Esophagus (tissue), 2 donors: ENCODE measurements at regions not wholly inside any gene's neighbourhood (a gene's known extent, or its start where the extent isn't known, plus 50 kb on each side); places are given as distances from the start of the nearest gene placed in this dataset.
"Not testable (repeated sequence)": the region's sequence is repeated elsewhere in the genome, so short reads cannot be mapped to it uniquely, and the experiment has no call there.

ENCODE experiments used
- H3K27ac ChIP-seq, 2 donors: one replicate each; pipeline ENCODE4 v1.5.1; 2013; ENCODE audit warnings: low read depth in 2 of 2, mild to moderate bottlenecking in 2 of 2, inconsistent platforms in 1 of 2, low read length in 1 of 2, moderate library complexity in 1 of 2
- H3K27me3 ChIP-seq, 2 donors: one replicate each; pipeline ENCODE4 v1.6.1; 2013; ENCODE audit warnings: low read length in 2 of 2, control low read depth in 1 of 2, mild to moderate bottlenecking in 1 of 2; ENCODE audit not compliant: insufficient read depth in 2 of 2, control insufficient read depth in 1 of 2
- H3K36me3 ChIP-seq, 2 donors: one replicate each; pipeline ENCODE4 v1.6.1; 2013; ENCODE audit warnings: low read length in 1 of 2; ENCODE audit not compliant: control insufficient read depth in 2 of 2, insufficient read depth in 2 of 2
- H3K4me1 ChIP-seq, 2 donors: one replicate each; pipeline ENCODE4 v1.6.1; 2013; ENCODE audit warnings: low read length in 1 of 2; ENCODE audit not compliant: control insufficient read depth in 2 of 2, insufficient read depth in 2 of 2
- H3K4me3 ChIP-seq, 2 donors: one replicate each; pipeline ENCODE4 v1.5.1; 2013; ENCODE audit warnings: low read length in 2 of 2, mild to moderate bottlenecking in 2 of 2, low read depth in 1 of 2, moderate library complexity in 1 of 2
- H3K9me3 ChIP-seq, 2 donors: one replicate each; pipeline ENCODE4 v1.6.1; 2013; ENCODE audit warnings: mild to moderate bottlenecking in 2 of 2, low read depth in 1 of 2, low read length in 1 of 2, moderate library complexity in 1 of 2; ENCODE audit not compliant: control insufficient read depth in 2 of 2, insufficient read depth in 1 of 2
- WGBS, 2 donors: extraction: QIAGEN DNeasy Blood & Tissue Kit; methylation state at CpG; one replicate each; pipeline ENCODE4 v1.1.7; 2013; 5-methylcytosine and 5-hydroxymethylcytosine counted together
- donor health status: healthy with polysubstance abuse.
- donor health status: Bipolar disorder and iron deficiency.

DNA sequence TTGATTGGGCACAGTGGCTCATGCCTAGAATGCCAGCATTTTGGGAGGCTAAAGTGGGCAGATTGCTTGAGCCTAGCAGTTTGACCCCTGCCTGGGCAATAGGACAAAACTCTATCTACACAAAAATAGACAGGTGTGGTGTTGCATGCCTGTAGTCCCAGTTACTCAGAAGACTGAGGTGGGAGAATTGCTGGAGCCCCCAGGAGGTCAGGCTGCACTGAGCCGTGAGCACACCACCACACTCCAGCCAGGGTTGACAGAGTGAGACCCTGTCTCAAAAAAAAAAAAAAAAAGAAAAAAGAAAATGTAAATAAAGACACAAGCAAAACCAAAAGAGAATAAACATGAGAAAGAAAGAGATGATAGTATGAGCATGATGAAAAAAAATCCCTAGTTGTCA, 802.4 kb upstream of the ANO3 start:
- Histone ChIP-seq H3K9me3 (no peaks in the 10 kb centered on the region), H3K4me1 (no peaks in the 10 kb centered on the region), H3K27me3 (no peaks in the 10 kb centered on the region), H3K27ac (no peak overlapping the region), H3K4me3 (no peak overlapping the region), H3K36me3 (no peaks in the 10 kb centered on the region)
- WGBS, 2 donors, result 56 to 82% methylated on average over 1 of the region's 1 CpG

DNA sequence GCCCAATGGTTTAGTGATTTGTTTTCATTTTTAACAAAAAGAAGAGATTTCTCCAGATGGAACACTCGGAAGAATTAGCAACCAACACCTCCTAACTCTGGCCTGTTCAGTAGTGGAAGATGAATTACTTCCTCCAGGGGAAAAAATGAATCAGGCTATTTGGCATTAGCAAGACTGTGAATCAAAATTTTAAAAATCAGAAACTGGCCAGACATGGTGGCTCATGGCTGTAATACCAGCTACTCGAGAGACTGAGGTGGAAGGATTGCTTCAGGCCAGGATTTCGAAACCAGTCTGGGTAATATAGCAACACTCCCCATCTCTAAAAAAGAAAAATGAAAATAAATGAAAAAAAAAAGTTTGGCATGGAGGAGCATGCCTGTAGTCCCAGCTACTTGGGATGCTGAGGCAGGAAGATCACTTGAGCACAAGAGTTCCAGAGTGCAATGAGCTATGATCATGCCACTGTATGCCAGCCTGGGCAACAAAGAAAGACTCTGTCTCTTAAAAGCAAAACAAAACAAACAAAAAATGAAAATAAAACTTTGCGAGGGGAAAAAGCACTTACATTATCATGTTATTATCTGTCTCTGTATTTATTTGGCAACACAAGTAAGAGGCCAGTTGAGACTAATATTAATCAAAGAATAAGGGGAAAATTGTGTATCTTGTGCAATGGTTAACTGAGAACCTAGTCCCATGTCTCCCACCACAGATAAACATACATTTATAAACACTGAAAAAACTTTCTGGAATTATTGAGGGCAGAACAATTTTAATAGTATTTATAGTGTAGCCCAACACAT, 796.3 kb upstream of the ANO3 start:
- WGBS, 2 donors, result 40 to 55% methylated on average over 4 of the region's 4 CpGs
- Histone ChIP-seq H3K27me3 (no peaks in the 10 kb centered on the region), H3K4me1 (no peaks in the 10 kb centered on the region), H3K27ac (no peak overlapping the region), H3K36me3 (no peaks in the 10 kb centered on the region), H3K4me3 (no peak overlapping the region), H3K9me3 (no peaks in the 10 kb centered on the region)

DNA sequence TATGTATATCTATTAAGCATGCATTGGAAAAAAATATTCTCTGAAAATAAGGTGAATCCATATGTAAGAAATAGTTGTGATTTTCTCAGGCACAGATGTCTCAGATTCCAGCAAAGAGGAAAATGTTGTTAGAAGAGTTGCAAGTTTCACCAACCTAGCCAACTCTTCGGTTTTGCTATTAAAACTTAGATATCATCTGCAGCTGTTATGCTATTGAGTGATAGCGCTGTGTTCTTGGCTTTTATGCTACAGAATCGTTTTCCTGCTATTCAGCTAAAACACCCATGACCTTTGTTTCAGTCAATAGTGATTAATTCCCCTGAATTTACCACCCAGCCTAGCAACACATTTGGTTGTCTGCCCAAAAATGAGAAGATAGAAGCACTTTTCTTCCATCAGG, 795.6 kb upstream of the ANO3 start:
- Histone ChIP-seq H3K4me3 (no peak overlapping the region), H3K9me3 (no peaks in the 10 kb centered on the region), H3K4me1 (no peaks in the 10 kb centered on the region), H3K36me3 (no peaks in the 10 kb centered on the region), H3K27ac (no peak overlapping the region), H3K27me3 (no peaks in the 10 kb centered on the region)
- WGBS, 2 donors, result 29 to 44% methylated on average over 3 of the region's 3 CpGs

DNA sequence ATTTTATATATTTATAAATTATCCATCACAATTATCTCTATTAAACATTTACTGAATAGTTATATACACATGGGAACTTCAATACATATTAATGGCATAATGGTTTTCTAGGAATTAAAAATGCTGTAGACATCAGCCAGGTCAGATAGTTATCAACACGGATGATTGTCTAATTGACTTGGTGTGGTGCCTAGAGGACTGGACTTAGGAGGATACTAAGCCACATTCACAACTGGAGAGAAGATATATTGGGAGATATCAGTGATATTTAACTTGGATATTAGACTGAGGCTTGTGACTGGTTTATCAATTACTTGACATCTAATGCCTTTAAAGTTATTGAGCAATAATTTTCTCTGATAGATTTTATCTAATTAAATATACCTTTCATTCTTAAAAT, 794.5 kb upstream of the ANO3 start:
- Histone ChIP-seq H3K4me1 (no peaks in the 10 kb centered on the region), H3K9me3 (no peaks in the 10 kb centered on the region), H3K27ac (no peak overlapping the region), H3K27me3 (no peaks in the 10 kb centered on the region), H3K36me3 (no peaks in the 10 kb centered on the region), H3K4me3 (no peak overlapping the region)
- 54 to 86% methylated on average over 1 of the region's 1 CpG for WGBS, 2 donors

DNA sequence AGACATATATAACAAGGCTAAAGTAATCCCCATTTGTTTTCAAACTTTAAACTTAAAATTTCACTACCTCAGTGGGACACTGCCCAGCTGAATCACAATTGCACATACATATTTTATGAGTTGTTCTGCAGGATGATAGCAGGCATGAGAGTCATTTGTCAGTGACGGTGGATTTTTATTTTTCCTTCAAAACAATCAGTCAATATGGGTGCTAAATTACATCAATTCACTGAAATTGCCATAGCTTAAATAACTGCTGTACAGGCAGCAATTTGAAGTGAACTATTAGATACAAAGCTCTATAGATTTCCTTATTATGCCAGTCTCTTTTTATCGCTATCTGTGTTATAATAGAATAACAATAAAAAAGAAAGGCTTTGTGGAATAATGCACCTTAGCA, 784.6 kb upstream of the ANO3 start:
- 81 to 85% methylated on average over 2 of the region's 2 CpGs for WGBS, 2 donors
- Histone ChIP-seq H3K9me3 (no peaks in the 10 kb centered on the region), H3K27ac (no peak overlapping the region), H3K36me3 (no peaks in the 10 kb centered on the region), H3K27me3 (no peaks in the 10 kb centered on the region), H3K4me1 (no peaks in the 10 kb centered on the region), H3K4me3 (no peak overlapping the region)

DNA sequence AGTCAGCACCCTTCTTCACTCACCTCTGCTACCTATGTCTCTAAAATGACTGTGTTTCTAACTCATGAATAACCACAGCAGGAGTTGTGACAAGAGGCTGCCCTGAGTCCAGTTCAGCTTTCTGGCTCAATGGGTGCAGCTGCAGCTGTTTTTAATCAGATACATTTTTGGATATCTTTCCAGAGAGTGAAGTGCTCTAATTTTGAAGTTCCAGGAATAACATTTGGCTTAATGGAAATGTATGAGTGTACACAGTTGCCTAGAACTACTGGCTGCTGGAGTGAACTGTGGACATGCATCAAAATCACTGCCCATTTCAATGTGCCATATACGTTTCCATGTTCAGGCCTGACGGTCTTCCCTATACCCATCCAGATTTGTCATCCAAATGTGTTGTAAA, 769.5 kb upstream of the ANO3 start:
- H3K27me3 ChIP-seq, result no peaks in the 10 kb centered on the region
- 57 to 63% methylated on average over 2 of the region's 2 CpGs for WGBS, 2 donors
- no peaks in the 10 kb centered on the region for H3K4me1 ChIP-seq
- no peaks in the 10 kb centered on the region for H3K9me3 ChIP-seq
- no peak overlapping the region for H3K4me3 ChIP-seq
- no peaks in the 10 kb centered on the region for H3K36me3 ChIP-seq
- no peak overlapping the region for H3K27ac ChIP-seq

DNA sequence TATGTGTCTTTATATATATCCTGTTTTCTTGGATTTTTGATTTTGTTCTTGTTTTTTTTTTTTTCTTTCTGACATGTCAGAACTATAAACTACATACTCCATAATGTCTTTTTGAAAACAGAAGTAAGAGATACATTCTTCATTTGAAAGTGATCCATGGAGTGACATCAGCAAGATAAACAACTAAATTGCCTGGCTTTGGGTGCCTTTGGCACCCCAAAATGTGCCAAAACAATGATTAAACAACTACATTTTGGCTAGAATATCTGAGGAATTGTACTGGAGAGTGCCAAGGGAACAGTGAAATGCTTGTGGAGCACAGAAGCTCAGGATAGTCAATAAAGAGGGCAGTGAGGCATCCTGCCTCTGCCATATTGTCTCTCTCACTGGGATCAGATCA, 766.1 kb upstream of the ANO3 start:
- Histone ChIP-seq H3K27ac (no peak overlapping the region), H3K36me3 (no peaks in the 10 kb centered on the region), H3K27me3 (no peaks in the 10 kb centered on the region), H3K4me1 (no peaks in the 10 kb centered on the region), H3K9me3 (no peaks in the 10 kb centered on the region), H3K4me3 (no peak overlapping the region)

DNA sequence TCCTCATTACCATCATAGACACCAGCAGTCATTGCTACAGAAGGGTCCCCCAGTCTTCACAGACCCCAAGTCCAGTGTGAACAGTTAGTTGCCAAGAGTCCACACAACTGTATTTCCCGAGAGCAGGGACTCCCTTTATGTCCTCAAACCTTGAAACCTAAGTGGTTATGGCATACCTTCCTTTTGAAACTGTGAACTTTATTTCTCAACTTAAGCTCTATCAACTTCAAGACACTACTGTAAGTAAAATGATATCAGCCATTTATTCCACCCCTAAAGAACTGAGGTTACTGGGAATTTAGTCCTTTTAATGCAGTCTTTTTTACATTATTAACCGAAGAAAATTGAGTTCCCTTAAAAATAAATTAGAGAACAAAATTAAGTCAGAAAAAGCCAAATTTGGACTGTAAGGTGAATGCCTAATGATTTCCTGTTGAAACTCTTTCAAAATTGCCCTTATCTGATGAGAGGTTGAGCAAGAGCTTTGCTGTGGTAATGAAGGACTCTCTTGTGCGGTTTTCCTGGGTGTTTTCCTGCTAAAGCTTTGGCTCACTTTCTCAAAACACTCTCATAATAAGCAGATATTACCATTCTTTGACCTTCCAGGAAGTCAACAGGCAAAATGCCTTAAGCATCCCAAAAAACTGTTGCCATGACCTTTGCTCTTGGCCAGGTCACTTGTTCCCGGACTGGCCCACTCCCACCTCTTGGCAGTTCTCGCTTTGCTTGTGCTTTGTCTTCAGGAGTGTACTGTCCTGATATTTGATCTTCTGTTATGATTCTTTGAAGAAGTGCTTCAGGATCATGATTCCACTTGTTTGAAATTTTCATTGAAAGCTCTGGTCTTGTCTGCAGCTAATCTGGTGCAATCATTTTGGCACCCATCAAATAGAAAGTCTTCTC, 765.4 kb upstream of the ANO3 start:
- H3K9me3 ChIP-seq, result no peaks in the 10 kb centered on the region
- 57 to 61% methylated on average over 5 of the region's 5 CpGs for WGBS, 2 donors
- H3K4me1 ChIP-seq, result no peaks in the 10 kb centered on the region
- no peaks in the 10 kb centered on the region for H3K36me3 ChIP-seq
- H3K27me3 ChIP-seq, result no peaks in the 10 kb centered on the region
- H3K27ac ChIP-seq, result no peak overlapping the region
- no peak overlapping the region for H3K4me3 ChIP-seq

DNA sequence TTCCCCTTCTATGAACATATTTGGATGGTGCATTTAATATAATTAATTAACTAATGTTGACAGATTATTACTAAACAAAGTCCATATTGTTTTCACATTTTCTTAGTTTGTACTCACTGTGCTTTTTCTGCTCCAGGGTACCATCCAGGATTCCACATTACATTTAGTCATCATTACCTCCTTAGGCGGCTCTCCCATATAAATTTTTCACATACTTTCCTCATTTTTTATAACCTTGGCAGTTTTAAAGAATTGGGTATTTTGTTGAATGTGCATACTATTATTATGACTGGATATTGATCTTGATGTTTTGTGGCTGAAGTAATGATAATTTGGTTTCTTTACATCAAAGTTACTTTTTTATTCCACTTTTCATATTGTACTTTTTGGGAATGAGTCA, 755.6 kb upstream of the ANO3 start:
- Histone ChIP-seq H3K4me1 (no peaks in the 10 kb centered on the region), H3K27me3 (no peaks in the 10 kb centered on the region), H3K36me3 (no peaks in the 10 kb centered on the region), H3K27ac (no peak overlapping the region), H3K4me3 (no peak overlapping the region), H3K9me3 (no peaks in the 10 kb centered on the region)
- WGBS, 2 donors, result 89 to 91% methylated on average over 1 of the region's 1 CpG

DNA sequence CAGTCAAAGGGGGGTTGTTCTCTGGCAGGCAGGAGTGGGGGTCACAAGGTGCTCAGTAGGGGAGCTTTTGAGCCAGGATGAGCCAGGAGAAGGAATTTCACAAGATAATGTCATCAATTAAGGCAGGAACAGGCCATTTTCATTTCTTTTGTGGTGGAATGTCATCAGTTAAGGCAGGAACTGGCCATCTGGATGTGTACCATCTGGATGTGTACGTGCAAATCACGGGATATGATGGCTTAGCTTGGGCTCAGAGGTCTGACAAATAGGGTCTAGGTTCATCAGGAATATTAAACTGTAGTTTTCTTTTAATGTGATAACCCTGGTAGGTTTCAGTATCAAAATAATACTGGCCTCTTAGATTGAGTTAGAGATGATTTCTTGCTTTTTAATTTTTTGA, 752.4 kb upstream of the ANO3 start:
- not testable (repeated sequence) for H3K27me3 ChIP-seq, H3K4me1 ChIP-seq, H3K27ac ChIP-seq, H3K9me3 ChIP-seq, H3K36me3 ChIP-seq, H3K4me3 ChIP-seq
- WGBS, 2 donors, result 36 to 47% methylated on average over 2 of the region's 2 CpGs
